ENCODE measurements at regions not wholly inside any gene's neighbourhood (a gene's known extent, or its start where the extent isn't known, plus 50 kb on each side); places are given as distances from the start of the nearest gene placed in this dataset.
"Not testable (repeated sequence)": the region's sequence is repeated elsewhere in the genome, so short reads cannot be mapped to it uniquely, and the experiment has no call there.

DNA sequence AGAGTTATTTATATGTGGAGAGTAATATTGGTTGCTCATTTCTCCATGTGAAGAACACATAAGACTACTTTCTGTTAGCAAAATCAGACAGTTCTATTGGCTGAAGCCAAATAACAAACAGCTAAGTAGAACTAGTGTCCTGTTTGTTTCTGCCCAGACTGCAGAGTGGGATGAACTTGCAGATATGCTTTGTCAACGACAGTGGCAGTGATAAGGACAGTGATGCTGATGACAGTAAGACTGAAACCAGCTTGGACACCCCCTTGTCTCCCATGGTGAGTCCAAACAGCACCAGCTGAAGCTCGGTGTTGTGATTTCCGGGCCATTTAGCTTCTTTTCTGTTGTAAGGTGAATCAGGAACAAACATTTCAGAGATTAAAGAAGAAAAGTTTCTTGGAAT is 102.6 kb upstream of the IL12A start:
- no peak for DNase-seq

DNA sequence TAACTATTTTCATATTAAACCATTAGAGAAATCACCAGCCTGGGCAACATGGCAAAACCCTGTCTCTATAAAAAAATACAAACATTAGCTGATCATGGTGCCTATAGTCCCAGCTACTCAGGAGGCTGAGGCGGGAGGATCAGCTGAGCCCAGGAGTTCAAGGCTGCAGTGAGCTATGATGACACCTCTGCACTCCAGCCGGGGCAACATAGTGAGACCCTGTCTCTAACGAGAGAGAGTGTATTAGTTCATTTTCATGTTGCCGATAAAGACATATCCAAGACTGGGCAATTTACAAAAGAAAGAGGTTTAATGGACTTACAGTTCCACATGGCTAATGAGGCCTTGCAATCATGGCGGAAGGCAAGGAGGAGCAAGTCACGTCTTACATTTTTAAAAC is 102.1 kb upstream of the IL12A start:
- not testable (repeated sequence) for DNase-seq

- DNase-seq, result no peak
Measured at GRCh38 chr3:159887168-159887567, 101.5 kb upstream of the IL12A start.

DNA sequence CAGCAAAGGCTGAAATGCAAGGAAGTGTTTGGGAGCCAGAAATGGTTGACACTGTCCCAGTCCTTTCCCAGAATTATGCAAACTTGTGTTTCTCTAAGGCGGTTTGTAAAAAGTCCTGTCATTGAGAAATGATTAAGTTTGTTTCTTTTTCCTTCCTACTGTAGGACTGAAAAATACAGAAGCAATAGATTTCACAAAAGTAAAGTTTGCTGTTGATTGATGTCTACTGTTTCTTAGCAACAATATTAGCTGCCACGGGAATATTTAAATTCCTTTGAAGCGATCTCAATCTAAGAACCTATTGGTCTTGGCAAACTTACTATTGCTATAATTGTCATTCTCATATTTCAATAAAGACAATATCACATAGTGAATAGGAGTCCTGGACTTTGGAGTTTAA is 100.7 kb upstream of the IL12A start:
- DNase-seq, result no peak

GRCh38 chr3:159892171-159892795 is 96.4 kb upstream of the IL12A start:
- DNase-seq, result no peak

DNA sequence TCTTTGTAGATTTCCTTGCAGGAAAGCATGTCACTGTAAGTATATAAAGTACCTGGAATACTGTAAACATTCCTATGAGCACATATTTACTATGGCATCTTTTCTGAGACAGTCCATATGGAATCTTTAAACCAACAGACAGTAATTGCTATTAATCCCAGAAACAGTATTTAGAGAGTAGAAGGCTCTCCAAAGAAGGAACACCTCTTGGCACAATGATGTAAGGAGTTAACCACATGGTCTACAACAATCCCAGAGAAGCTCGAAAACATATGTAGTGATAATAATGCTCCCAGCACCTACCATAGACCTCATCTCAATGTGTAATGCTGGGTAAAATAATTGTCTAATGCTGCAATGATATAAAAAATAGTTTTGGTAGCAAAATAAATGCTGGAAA is 95.8 kb upstream of the IL12A start:
- DNase-seq, result no peak

DNA sequence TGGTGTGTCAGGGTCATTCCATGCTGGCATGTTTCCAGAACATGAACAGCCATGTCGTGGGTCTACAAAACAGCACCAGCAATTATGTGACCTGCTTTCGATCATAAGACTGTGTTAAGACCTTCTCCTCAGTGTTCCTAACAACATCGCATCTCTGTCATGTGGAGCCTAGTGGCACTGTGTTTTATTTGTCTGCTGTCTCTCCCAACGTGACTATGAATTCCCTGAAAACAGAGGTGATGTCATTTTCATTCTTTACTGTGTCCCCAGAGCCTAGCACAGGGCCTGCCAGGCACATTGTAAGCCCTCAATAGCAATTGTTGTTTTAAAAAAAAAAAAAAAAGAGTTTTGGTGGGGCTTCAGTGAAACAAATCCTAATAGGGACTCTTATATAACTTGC is 94.2 kb upstream of the IL12A start:
- DNase-seq, result no peak

GRCh38 chr3:159895430-159895829 is 93.2 kb upstream of the IL12A start:
- no peak for DNase-seq

DNA sequence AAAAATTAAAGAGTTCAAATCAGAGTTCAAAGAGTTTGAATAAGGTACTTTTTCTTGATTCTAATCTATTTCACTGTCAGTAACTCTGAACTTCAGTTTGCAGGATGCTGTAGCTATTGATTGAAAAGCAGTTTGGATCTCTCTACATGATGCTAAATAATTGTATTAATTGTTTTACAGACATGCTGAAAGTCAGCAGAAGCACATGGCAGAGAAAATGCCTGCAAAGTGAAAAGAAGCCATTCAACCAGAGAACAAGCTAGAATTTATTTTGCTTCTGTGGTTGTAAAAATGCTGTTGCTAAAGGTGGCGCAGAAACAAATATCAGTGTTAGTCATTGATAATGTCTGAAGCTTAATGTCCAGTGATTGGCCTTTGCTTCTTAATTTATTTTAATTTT is 92.1 kb upstream of the IL12A start:
- no peak for DNase-seq

- DNase-seq, result no peak
Measured at GRCh38 chr3:159897331-159898075, 91.1 kb upstream of the IL12A start.

DNA sequence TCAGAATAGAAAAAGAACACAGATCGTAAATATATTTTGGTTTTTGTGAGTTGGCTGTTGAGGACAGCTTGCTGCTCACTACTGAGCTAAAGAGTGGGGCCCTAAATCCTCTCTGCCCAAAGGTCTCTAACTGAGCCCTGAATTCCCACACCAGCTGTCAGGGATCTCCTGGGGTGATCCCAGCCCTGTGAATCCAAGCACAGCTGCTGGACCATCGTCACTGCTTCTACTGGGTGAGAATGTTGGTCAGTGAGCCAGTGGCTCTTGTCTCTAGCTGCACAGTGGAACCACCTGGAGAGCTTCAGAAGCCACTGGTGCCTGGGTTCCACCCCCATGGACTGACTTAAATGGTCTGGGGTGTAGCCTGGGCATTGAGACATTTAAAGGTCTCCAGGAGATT is 90.5 kb upstream of the IL12A start:
- no peak for DNase-seq

DNA sequence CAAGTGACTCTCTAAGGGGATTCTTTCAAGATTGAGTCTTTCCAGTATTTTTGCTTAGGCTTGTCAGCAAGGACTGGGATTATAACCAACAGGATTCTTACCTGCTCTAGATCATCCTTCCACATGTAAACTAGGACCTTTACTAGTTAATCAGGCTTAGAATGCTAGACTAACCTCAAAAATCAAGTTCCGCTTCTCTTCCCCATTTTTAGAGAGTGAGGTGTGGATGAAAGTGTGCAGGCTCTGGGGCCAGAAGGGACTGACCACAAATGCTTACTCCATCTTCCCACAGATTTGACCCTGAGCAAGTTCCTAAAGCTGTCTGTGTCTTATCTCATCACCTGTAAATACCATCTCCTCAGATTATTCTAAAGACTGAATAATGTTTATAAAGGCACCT is 89.5 kb upstream of the IL12A start:
- no peak for DNase-seq

DNA sequence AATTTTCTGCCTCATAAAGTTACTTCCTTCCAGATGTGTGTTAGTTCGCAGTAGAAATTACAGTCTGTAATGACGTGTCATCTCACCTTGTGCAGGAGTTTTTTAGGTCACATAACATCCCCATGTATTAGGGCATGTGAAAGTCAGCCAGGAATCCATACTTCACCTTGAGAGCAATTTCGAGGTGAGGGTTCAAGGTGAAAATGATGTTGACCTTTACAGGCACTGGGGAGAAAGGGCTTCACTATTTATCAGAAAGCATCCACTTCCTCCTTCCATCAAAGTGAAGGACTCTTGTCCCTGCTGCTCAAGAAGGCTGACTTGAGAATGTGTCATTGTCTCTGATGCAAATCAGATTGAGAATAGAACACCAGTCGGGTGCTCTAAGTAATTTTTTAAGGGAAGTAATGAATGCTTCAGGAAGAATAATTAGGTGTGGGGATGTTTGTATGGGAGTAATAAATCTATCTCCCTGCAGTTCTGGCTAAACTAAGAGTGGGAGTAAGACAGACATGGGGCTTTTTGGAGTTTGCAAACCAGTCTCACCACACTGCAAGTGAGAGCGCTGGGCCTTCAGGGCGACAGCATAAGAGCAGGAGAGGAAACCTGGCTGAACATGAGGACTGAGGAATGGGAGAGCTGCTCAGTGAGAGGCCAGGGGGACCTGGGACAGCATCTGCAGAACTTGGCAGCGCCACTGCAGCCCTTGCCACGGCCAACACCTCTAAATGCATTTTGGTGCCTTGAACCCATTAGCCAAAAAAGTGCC is 85.9 kb upstream of the IL12A start:
- no peak for DNase-seq

GRCh38 chr3:159904455-159904854 is 84.2 kb upstream of the IL12A start:
- DNase-seq, result no peak

DNA sequence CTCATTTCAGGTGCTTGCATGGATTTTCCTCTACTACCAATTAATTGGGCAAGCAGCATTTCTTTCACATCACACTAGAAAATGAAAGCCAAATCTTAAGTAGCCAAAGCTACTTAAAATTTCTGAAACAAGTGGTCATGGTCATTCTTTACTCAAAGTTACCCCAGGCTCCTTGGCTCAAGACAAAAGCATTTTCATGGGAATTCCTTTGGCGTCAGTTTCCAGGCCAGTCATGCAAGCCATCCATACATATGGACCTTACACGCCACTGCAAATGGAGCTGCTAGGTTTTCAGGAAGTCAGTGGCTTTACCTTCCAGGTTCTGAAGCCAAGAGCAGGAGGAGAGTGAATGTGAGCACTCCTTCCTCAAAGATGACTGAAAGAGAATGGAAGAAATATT is 83.7 kb upstream of the IL12A start:
- DNase-seq, result no peak

GRCh38 chr3:159907828-159908227 is 80.8 kb upstream of the IL12A start:
- DNase-seq, result no peak

DNA sequence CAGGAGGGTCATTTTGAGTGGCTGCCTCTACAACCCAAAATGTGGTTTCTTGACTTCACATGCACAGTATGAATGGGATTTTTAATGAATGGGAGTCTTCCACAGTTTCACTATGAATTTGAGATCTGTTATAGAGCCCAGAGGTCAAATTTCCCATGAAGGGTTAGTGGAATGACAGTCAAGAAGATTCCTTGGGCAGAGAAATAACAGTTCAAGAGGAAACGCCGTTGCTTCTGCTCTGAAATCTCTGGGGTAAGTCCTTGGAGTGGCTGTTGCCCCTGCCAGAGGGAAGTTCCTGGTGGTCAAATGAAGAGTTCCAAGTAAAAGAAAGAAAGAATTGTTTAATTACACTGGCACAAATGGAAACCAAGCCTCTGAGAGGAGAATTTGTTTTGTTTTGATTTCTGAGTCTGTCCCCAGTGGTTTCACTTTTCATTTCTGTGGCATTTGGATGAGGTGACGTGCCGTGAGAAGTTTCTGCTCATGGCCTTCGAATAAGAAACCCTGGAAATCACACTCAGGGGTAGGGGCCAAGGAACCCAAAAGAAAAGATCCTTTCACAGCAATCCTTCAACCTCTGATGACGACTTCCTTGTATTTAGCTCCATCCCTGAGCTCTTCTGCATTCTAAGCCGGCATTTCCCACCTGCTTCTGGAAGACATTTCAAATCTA is 77.5 kb upstream of the IL12A start:
- no peak for DNase-seq

- DNase-seq, result no peak
Measured at GRCh38 chr3:159911664-159912037, 77.0 kb upstream of the IL12A start.

GRCh38 chr3:159913712-159914414 is 74.8 kb upstream of the IL12A start:
- no peak for DNase-seq

- no peak for DNase-seq
Measured at GRCh38 chr3:159914426-159914825, 74.2 kb upstream of the IL12A start.

GRCh38 chr3:159916052-159916451 is 72.6 kb upstream of the IL12A start:
- no peak for DNase-seq

DNA sequence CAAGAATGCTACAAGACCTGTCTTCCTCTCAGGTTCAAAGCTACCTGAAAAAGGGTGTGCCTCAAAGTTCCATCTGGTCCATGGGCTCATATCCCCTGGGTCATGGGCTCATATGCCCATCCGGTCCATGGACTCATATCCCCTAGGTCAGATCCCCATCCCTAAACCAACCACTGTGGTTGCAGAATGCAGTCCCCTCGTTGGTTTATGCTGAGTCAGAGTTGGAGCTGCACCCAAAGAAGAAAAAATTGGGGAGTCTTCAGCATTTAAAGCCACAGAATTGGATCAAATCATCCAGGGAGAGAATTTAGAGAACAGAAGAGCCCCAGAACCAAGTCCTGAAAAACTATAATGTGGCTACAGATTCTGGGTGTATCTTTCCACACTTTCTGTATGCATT is 71.5 kb upstream of the IL12A start:
- DNase-seq, result no peak

- no peak for DNase-seq
Measured at GRCh38 chr3:159919873-159920272, 68.8 kb upstream of the IL12A start.
